CD14-positive monocyte (primary cell): ENCODE measurements at regions not wholly inside any gene's neighbourhood (a gene's known extent, or its start where the extent isn't known, plus 50 kb on each side); places are given as distances from the start of the nearest gene placed in this dataset.

Experiments
- DNase-seq, 3 donors: peaks; one replicate each; pipeline ENCODE4 v3.0.0-alpha.2; 2011 to 2022
- H2AFZ ChIP-seq: 2 replicates; pipeline ENCODE4 v1.6.0; 2012; ENCODE audit warnings: mild to moderate bottlenecking, low read depth, low read length, inconsistent platforms; ENCODE audit not compliant: insufficient read depth, poor library complexity, severe bottlenecking
- H3K27ac ChIP-seq, 2 donors: 1 replicate in 1 of 2; 2 replicates in 1 of 2; pipeline ENCODE4 v1.5.1; 2012 to 2013; ENCODE audit warnings: low read length in 2 of 2, control low read depth in 1 of 2, inconsistent platforms in 1 of 2, low read depth in 1 of 2, mild to moderate bottlenecking in 1 of 2
- H3K27me3 ChIP-seq, 2 donors: one replicate each; pipeline versions ENCODE4 v1.6.0 to v1.6.1; 2011 to 2013; ENCODE audit warnings: low read length in 2 of 2; ENCODE audit not compliant: control insufficient read depth in 2 of 2, insufficient read depth in 2 of 2
- H3K36me3 ChIP-seq, 2 donors: replicated peaks in 1 of 2; 1 replicate in 1 of 2; 2 replicates in 1 of 2; pipeline versions ENCODE4 v1.5.1 to v1.6.1; 2012 to 2013; ENCODE audit warnings: low read length in 2 of 2, control low read depth in 1 of 2, inconsistent platforms in 1 of 2, mild to moderate bottlenecking in 1 of 2; ENCODE audit not compliant: insufficient read depth in 2 of 2, control insufficient read depth in 1 of 2
- H3K4me1 ChIP-seq, 2 donors: 1 replicate in 1 of 2; 2 replicates in 1 of 2; pipeline versions ENCODE4 v1.5.1 to v1.6.1; 2012 to 2013; ENCODE audit warnings: low read length in 2 of 2, control low read depth in 1 of 2, inconsistent platforms in 1 of 2, mild to moderate bottlenecking in 1 of 2, moderate library complexity in 1 of 2; ENCODE audit not compliant: insufficient read depth in 2 of 2, control insufficient read depth in 1 of 2
- H3K4me2 ChIP-seq: replicated peaks from 2 replicates; pipeline ENCODE3; 2012; ENCODE audit warnings: low read length, moderate library complexity, mild to moderate bottlenecking; ENCODE audit not compliant: poor library complexity, severe bottlenecking; ENCODE audit errors: extremely low read depth
- H3K4me3 ChIP-seq, 3 experiments: fragments of 200-600 bp in 1 of 3; sonication (generic) in 1 of 3; replicated peaks in 1 of 3; 1 replicate in 2 of 3; 2 replicates in 1 of 3; pipeline ENCODE4 v1.5.1; 2011 to 2013; ENCODE audit warnings: low read length in 3 of 3, mild to moderate bottlenecking in 3 of 3, control low read depth in 2 of 3, low read depth in 2 of 3, inconsistent platforms in 1 of 3, moderate library complexity in 1 of 3
- H3K79me2 ChIP-seq: 2 replicates; pipeline ENCODE4 v1.6.0; 2012; ENCODE audit warnings: mild to moderate bottlenecking, control low read depth, inconsistent platforms, low read length, moderate library complexity; ENCODE audit not compliant: insufficient read depth
- H3K9ac ChIP-seq: 2 replicates; pipeline ENCODE4 v1.6.0; 2017; ENCODE audit warnings: low read length, mild to moderate bottlenecking; ENCODE audit not compliant: insufficient read depth, poor library complexity, severe bottlenecking
- H3K9me3 ChIP-seq, 2 donors: replicated peaks in 1 of 2; 1 replicate in 1 of 2; 2 replicates in 1 of 2; pipeline versions ENCODE4 v1.5.1 to v1.6.1; 2012 to 2013; ENCODE audit warnings: low read length in 2 of 2, control low read depth in 1 of 2; ENCODE audit not compliant: control insufficient read depth in 1 of 2, insufficient read depth in 1 of 2
- H4K20me1 ChIP-seq: 2 replicates; pipeline ENCODE4 v1.6.0; 2012; ENCODE audit warnings: mild to moderate bottlenecking, low read length, control low read depth, moderate library complexity; ENCODE audit not compliant: insufficient read depth
- H3K27ac Mint-ChIP-seq, 7 donors: one replicate each; pipeline ENCODE4 v1.8.0; 2020; ENCODE audit warnings: mild to moderate bottlenecking in 7 of 7, mixed read lengths in 7 of 7, moderate library complexity in 6 of 7, inconsistent platforms in 2 of 7
- H3K27me3 Mint-ChIP-seq, 3 donors: one replicate each; pipeline ENCODE4 v1.8.0; 2021 to 2022; ENCODE audit warnings: low read depth in 3 of 3, mild to moderate bottlenecking in 3 of 3, mixed read lengths in 3 of 3, moderate library complexity in 3 of 3, inconsistent platforms in 1 of 3
- H3K36me3 Mint-ChIP-seq, 2 donors: one replicate each; pipeline ENCODE4 v1.8.0; 2020; ENCODE audit warnings: mixed read lengths in 2 of 2, inconsistent platforms in 1 of 2, mild to moderate bottlenecking in 1 of 2
- H3K4me1 Mint-ChIP-seq: one replicate; pipeline ENCODE4 v1.8.0; 2020; ENCODE audit warnings: mild to moderate bottlenecking, mixed read lengths
- H3K4me3 Mint-ChIP-seq, 2 donors: one replicate each; pipeline ENCODE4 v1.8.0; 2020; ENCODE audit warnings: mild to moderate bottlenecking in 2 of 2, mixed read lengths in 2 of 2, moderate library complexity in 1 of 2
- H3K9me3 Mint-ChIP-seq, 7 donors: one replicate each; pipeline ENCODE4 v1.8.0; 2020 to 2022; ENCODE audit warnings: mixed read lengths in 7 of 7, mild to moderate bottlenecking in 6 of 7, moderate library complexity in 6 of 7, inconsistent platforms in 2 of 7
- CTCF ChIP-seq: fragments of 200-600 bp; IDR thresholded peaks from one replicate; pipeline ENCODE4 v1.8.0; 2022; ENCODE audit warnings: antibody characterized with exemption, mild to moderate bottlenecking
- WGBS: methylation state at CpG from one replicate; pipeline ENCODE4 v1.1.5; 2013; ENCODE audit warnings: missing lambda C conversion rate; ENCODE audit not compliant: insufficient coverage; 5-methylcytosine and 5-hydroxymethylcytosine counted together
- intact Hi-C, 2 donors: fragments of 100-400 bp; cut with micrococcal nuclease; formaldehyde crosslinking; loops; one replicate each; pipeline versions ENCODE4 v1.15.0 to v1.15.1; 2023

- no peak overlapping the region for H3K9ac ChIP-seq
- DNase-seq = no peak
- H3K27ac ChIP-seq = no peak overlapping the region
- H3K4me3 ChIP-seq = no peak overlapping the region
- no peak overlapping the region for H3K4me2 ChIP-seq
- H3K27me3 ChIP-seq = no peaks in the 10 kb centered on the region
- no peaks in the 10 kb centered on the region for H3K36me3 Mint-ChIP-seq
- no peaks in the 10 kb centered on the region for H4K20me1 ChIP-seq
- H3K4me1 Mint-ChIP-seq = no peaks in the 10 kb centered on the region
- no peak overlapping the region for H3K4me3 Mint-ChIP-seq
- peaks cover 7 to 14% of the 10 kb centered on the region in 2 donors for H3K9me3 ChIP-seq
- no peaks in the 10 kb centered on the region for H3K4me1 ChIP-seq
- no peak overlapping the region for H2AFZ ChIP-seq
- no peak for TF ChIP-seq CTCF
- peaks cover 2 to 13% (median 5%) of the 10 kb centered on the region in 7 donors for H3K9me3 Mint-ChIP-seq
- no peaks in the 10 kb centered on the region for H3K36me3 ChIP-seq
- intact Hi-C loops = no loop called here
- no peak overlapping the region for H3K27ac Mint-ChIP-seq
- H3K79me2 ChIP-seq = no peaks in the 10 kb centered on the region
- H3K27me3 Mint-ChIP-seq = no peaks in the 10 kb centered on the region
- no CpG with 5 or more reads among the region's 3 CpGs for WGBS
These were observed 232.9 kb upstream of the SLC10A2 start for GRCh38 chr13:103299079-103299478.

- no peak overlapping the region for H3K9ac ChIP-seq
- no peak overlapping the region for H3K4me3 ChIP-seq
- TF ChIP-seq CTCF = no peak
- H2AFZ ChIP-seq = no peak overlapping the region
- H3K79me2 ChIP-seq = no peaks in the 10 kb centered on the region
- Mint-ChIP-seq H3K4me1 (no peaks in the 10 kb centered on the region), H3K27me3 (no peaks in the 10 kb centered on the region), H3K27ac (no peak overlapping the region), H3K36me3 (no peaks in the 10 kb centered on the region), H3K4me3 (no peak overlapping the region), H3K9me3 (peaks cover 2 to 13% (median 5%) of the 10 kb centered on the region in 7 donors)
- peaks cover 7 to 14% of the 10 kb centered on the region in 2 donors for H3K9me3 ChIP-seq
- H3K27ac ChIP-seq = no peak overlapping the region
- no peaks in the 10 kb centered on the region for H3K36me3 ChIP-seq
- 100% methylated on average over 1 of the region's 2 CpGs for WGBS
- H3K4me1 ChIP-seq = no peaks in the 10 kb centered on the region
- intact Hi-C loops = no loop called here
- H3K27me3 ChIP-seq = no peaks in the 10 kb centered on the region
- H3K4me2 ChIP-seq = no peak overlapping the region
- DNase-seq = no peak
- no peaks in the 10 kb centered on the region for H4K20me1 ChIP-seq
These were observed 230.9 kb upstream of the SLC10A2 start for GRCh38 chr13:103297083-103297482.
